ENCODE measurements at regions not wholly inside any gene's neighbourhood (a gene's known extent, or its start where the extent isn't known, plus 50 kb on each side); places are given as distances from the start of the nearest gene placed in this dataset.
"Not testable (repeated sequence)": the region's sequence is repeated elsewhere in the genome, so short reads cannot be mapped to it uniquely, and the experiment has no call there.

DNA sequence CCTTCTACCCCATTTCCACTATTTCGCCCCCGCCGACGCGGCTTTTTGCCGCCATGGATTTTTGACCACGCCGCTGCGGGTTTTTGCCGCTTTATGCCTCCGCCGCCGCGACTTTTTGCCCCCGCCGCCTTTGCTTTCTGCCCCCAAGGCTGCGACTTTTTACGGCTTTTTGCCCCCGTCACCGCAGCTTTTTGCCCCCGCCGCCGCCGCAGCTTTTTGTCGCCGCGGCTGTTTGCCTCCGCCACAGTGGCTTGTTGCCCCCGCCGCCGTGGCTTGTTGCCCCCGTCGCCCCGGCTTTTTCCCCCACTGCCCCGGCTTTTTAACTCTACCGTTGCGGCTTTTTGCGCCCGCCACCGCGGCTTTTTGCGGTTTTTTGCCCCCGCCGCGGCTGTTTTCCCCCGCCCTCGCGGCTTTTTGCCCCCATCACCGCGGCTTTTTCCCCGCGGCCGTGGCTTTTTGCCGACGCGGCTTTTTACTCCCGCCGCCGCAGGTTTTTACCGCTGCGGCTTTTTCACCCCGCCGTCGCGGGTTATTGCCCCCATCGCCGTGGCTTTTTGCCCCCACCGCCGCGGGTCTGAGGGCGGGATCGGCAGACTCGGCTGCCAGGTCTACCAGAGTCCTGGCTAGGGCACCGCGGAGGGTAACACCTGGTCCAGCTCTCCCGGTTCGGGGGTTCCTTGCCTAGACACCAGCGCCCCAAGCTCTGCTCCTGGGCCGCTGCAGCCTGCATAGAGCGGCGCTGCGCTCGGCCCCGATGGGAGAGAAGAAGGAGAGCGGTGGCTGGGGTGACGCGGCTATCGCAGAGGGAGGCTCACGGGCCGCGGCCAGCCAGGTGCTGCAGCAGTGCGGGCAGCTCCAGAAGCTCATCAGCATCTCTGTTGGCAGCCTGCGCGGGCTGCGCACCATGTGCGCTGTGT lies 562.7 kb upstream of the WSB1 start:
- ChIA-PET POLR2A (no interaction called here), CTCF (no interaction called here)
- H3K27ac ChIP-seq (ENCODE audit: extremely low read depth, low read depth, low read length) = no peak overlapping the region
- H3K36me3 ChIP-seq (ENCODE audit: control insufficient read depth in 2 of 2, insufficient read depth in 1 of 2, low read length in 2 of 2) = no peaks in the 10 kb centered on the region
- TF ChIP-seq ZNF391 (tag by site-specific recombination; IDR thresholded peaks at IDR 0.05; ENCODE audit: borderline replicate concordance, low read depth) (no peak), ZNF138 (tag by site-specific recombination; IDR thresholded peaks at IDR 0.05; ENCODE audit: borderline replicate concordance) (no peak), TRIM28 (IDR thresholded peaks at IDR 0.05; ENCODE audit: borderline replicate concordance, low read length) (no peak), ZNF416 (tag by site-specific recombination; IDR thresholded peaks at IDR 0.05) (no peak), ZEB2 (tag by site-specific recombination; IDR thresholded peaks at IDR 0.05) (no peak), ZNF112 (tag by site-specific recombination; IDR thresholded peaks at IDR 0.05) (no peak), ZNF558 (tag by site-specific recombination; IDR thresholded peaks at IDR 0.05) (no peak), ZNF792 (tag by site-specific recombination; IDR thresholded peaks at IDR 0.05) (no peak), ZNF670 (tag by site-specific recombination; IDR thresholded peaks at IDR 0.05; ENCODE audit: low read depth) (no peak), ZNF76 (tag by site-specific recombination; IDR thresholded peaks at IDR 0.05; ENCODE audit: borderline replicate concordance, low read depth) (no peak), ZNF335 (tag by site-specific recombination; conservative IDR thresholded peaks at IDR 0.05) (no peak)
- TF ChIP-seq, protein P1, sequence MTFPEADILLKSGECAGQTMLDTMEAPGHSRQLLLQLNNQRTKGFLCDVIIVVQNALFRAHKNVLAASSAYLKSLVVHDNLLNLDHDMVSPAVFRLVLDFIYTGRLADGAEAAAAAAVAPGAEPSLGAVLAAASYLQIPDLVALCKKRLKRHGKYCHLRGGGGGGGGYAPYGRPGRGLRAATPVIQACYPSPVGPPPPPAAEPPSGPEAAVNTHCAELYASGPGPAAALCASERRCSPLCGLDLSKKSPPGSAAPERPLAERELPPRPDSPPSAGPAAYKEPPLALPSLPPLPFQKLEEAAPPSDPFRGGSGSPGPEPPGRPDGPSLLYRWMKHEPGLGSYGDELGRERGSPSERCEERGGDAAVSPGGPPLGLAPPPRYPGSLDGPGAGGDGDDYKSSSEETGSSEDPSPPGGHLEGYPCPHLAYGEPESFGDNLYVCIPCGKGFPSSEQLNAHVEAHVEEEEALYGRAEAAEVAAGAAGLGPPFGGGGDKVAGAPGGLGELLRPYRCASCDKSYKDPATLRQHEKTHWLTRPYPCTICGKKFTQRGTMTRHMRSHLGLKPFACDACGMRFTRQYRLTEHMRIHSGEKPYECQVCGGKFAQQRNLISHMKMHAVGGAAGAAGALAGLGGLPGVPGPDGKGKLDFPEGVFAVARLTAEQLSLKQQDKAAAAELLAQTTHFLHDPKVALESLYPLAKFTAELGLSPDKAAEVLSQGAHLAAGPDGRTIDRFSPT (tag by site-specific recombination; IDR thresholded peaks at IDR 0.05) = no peak
- TF ChIP-seq, protein P2, sequence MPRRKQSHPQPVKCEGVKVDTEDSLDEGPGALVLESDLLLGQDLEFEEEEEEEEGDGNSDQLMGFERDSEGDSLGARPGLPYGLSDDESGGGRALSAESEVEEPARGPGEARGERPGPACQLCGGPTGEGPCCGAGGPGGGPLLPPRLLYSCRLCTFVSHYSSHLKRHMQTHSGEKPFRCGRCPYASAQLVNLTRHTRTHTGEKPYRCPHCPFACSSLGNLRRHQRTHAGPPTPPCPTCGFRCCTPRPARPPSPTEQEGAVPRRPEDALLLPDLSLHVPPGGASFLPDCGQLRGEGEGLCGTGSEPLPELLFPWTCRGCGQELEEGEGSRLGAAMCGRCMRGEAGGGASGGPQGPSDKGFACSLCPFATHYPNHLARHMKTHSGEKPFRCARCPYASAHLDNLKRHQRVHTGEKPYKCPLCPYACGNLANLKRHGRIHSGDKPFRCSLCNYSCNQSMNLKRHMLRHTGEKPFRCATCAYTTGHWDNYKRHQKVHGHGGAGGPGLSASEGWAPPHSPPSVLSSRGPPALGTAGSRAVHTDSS (tag by site-specific recombination; IDR thresholded peaks at IDR 0.05) = no peak
- TF ChIP-seq, protein P3, sequence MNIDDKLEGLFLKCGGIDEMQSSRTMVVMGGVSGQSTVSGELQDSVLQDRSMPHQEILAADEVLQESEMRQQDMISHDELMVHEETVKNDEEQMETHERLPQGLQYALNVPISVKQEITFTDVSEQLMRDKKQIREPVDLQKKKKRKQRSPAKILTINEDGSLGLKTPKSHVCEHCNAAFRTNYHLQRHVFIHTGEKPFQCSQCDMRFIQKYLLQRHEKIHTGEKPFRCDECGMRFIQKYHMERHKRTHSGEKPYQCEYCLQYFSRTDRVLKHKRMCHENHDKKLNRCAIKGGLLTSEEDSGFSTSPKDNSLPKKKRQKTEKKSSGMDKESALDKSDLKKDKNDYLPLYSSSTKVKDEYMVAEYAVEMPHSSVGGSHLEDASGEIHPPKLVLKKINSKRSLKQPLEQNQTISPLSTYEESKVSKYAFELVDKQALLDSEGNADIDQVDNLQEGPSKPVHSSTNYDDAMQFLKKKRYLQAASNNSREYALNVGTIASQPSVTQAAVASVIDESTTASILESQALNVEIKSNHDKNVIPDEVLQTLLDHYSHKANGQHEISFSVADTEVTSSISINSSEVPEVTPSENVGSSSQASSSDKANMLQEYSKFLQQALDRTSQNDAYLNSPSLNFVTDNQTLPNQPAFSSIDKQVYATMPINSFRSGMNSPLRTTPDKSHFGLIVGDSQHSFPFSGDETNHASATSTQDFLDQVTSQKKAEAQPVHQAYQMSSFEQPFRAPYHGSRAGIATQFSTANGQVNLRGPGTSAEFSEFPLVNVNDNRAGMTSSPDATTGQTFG (tag by site-specific recombination; IDR thresholded peaks at IDR 0.05; ENCODE audit: borderline replicate concordance) = no peak
- H3K9me3 ChIP-seq (ENCODE audit: control insufficient read depth, insufficient read depth, low read depth, low read length) = no peaks in the 10 kb centered on the region
- H3K4me3 ChIP-seq (ENCODE audit: low read depth, low read length) = no peak overlapping the region
- H3K4me1 ChIP-seq (ENCODE audit: control insufficient read depth, insufficient read depth, low read length) = no peaks in the 10 kb centered on the region

DNA sequence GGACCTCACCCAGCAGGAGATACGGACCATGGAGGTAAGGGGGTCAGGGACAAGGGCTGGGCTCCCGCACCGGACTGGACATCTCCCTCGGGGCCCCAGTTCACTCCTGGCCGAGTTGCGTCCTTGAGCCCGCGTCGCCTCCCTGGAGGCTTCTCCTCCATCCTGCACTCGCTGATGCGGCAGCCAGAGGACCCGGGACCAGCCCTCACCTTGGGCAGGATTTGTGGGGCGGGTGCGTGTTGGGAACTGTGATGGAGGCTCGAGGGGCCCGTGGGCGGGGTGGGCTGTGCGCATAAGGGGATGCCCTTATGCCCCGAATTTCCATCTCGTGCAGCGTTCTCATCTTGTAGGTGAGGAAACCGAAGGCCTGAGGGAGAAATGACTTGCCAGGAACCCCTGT lies 562.0 kb upstream of the WSB1 start:
- CTCF ChIA-PET; H3K27ac ChIP-seq (ENCODE audit: extremely low read depth, low read depth, low read length); H3K9me3 ChIP-seq (ENCODE audit: control insufficient read depth, insufficient read depth, low read depth, low read length); POLR2A ChIA-PET; H3K4me1 ChIP-seq (ENCODE audit: control insufficient read depth, insufficient read depth, low read length); H3K4me3 ChIP-seq (ENCODE audit: low read depth, low read length); H3K36me3 ChIP-seq (ENCODE audit: control insufficient read depth in 2 of 2, insufficient read depth in 1 of 2, low read length in 2 of 2): not testable (repeated sequence)

DNA sequence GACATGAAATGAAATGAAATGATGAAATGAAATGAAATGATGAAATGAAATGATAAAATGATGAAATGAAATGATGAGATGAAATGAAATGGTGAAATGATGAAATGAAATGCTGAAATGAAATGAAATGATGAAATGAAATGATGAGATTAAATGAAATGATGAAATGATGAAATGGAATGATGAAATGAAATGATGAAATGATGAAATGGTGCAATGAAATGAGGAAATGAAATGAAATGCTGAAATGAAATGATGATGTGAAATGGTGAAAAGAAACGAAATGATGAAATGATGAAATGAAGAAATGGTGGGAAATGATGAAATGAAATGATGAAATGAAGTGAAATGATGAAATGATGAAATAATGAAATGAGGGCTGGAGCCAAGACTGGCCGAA lies 559.1 kb upstream of the WSB1 start:
- H3K36me3 ChIP-seq (ENCODE audit: control insufficient read depth in 2 of 2, insufficient read depth in 1 of 2, low read length in 2 of 2); CTCF ChIA-PET; H3K4me3 ChIP-seq (ENCODE audit: low read depth, low read length); H3K27ac ChIP-seq (ENCODE audit: extremely low read depth, low read depth, low read length); H3K9me3 ChIP-seq (ENCODE audit: control insufficient read depth, insufficient read depth, low read depth, low read length); H3K4me1 ChIP-seq (ENCODE audit: control insufficient read depth, insufficient read depth, low read length); POLR2A ChIA-PET: not testable (repeated sequence)
- TF ChIP-seq ZNF366 (tag by site-specific recombination; conservative IDR thresholded peaks at IDR 0.05) = 0 out of 2 replicates have a peak, but pooled peaks have one; percentile 33
- 0 out of 2 replicates have a peak, but pooled peaks have one; percentile 19 for TF ChIP-seq ZBTB21 (tag by site-specific recombination; IDR thresholded peaks at IDR 0.05)
- TF ChIP-seq, protein P4, sequence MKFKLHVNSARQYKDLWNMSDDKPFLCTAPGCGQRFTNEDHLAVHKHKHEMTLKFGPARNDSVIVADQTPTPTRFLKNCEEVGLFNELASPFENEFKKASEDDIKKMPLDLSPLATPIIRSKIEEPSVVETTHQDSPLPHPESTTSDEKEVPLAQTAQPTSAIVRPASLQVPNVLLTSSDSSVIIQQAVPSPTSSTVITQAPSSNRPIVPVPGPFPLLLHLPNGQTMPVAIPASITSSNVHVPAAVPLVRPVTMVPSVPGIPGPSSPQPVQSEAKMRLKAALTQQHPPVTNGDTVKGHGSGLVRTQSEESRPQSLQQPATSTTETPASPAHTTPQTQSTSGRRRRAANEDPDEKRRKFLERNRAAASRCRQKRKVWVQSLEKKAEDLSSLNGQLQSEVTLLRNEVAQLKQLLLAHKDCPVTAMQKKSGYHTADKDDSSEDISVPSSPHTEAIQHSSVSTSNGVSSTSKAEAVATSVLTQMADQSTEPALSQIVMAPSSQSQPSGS (tag by site-specific recombination; IDR thresholded peaks at IDR 0.05; ENCODE audit: low read depth) = peak; percentile 67
- TF ChIP-seq, protein P5, sequence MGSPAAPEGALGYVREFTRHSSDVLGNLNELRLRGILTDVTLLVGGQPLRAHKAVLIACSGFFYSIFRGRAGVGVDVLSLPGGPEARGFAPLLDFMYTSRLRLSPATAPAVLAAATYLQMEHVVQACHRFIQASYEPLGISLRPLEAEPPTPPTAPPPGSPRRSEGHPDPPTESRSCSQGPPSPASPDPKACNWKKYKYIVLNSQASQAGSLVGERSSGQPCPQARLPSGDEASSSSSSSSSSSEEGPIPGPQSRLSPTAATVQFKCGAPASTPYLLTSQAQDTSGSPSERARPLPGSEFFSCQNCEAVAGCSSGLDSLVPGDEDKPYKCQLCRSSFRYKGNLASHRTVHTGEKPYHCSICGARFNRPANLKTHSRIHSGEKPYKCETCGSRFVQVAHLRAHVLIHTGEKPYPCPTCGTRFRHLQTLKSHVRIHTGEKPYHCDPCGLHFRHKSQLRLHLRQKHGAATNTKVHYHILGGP (tag by site-specific recombination; IDR thresholded peaks at IDR 0.05) = peak; percentile 39; the same call in 1 of the 2 replicates
- TF ChIP-seq YY2 (tag by site-specific recombination; IDR thresholded peaks at IDR 0.05) = peak; percentile 47; the same call in 1 of the 2 replicates
- TF ChIP-seq ZNF24 (tag by site-specific recombination; IDR thresholded peaks at IDR 0.05) = peak; percentile 72; the same call in 1 of the 2 replicates

Measured in HEK293 (cell line).